Endothelial cell of umbilical vein (primary cell): ENCODE measurements at regions not wholly inside any gene's neighbourhood (a gene's known extent, or its start where the extent isn't known, plus 50 kb on each side); places are given as distances from the start of the nearest gene placed in this dataset.

Experiments
- EZH2 ChIP-seq: IDR thresholded peaks from 2 replicates; pipeline ENCODE4 v1.6.1; 2012; ENCODE audit warnings: borderline replicate concordance, low read depth, mild to moderate bottlenecking, moderate library complexity, low read length, inconsistent platforms; ENCODE audit not compliant: severe bottlenecking
- GATA2 ChIP-seq: IDR thresholded peaks from 2 replicates; pipeline ENCODE4 v1.7.0; 2011; ENCODE audit warnings: low read depth, mild to moderate bottlenecking, moderate library complexity, mixed read lengths, low read length; ENCODE audit not compliant: insufficient read length, insufficient read depth
- MYC ChIP-seq: IDR thresholded peaks from one replicate; pipeline ENCODE4 v1.6.1; 2011; ENCODE audit warnings: mild to moderate bottlenecking, low read depth, low read length
- POLR2A ChIP-seq: IDR thresholded peaks from 2 replicates; pipeline ENCODE4 v1.6.1; 2012; ENCODE audit warnings: low read depth, mild to moderate bottlenecking, control low read depth, low read length
- POLR2AphosphoS5 ChIP-seq: IDR thresholded peaks from 2 replicates; pipeline ENCODE4 v1.6.1; 2012; ENCODE audit warnings: low read depth, mild to moderate bottlenecking, control low read depth, low read length, moderate library complexity; ENCODE audit not compliant: insufficient read depth
- TF ChIP-seq, protein P1 (sequence below), 2 donors: IDR thresholded peaks; 1 replicate in 1 of 2; 2 replicates in 1 of 2; pipeline ENCODE4 v1.5.1; 2011; ENCODE audit warnings: low read length in 2 of 2, mild to moderate bottlenecking in 2 of 2, moderate library complexity in 2 of 2, control low read depth in 1 of 2, inconsistent platforms in 1 of 2, low read depth in 1 of 2; ENCODE audit not compliant: insufficient read depth in 1 of 2; ENCODE audit errors: extremely low read depth in 1 of 2
- TF ChIP-seq, protein P2 (sequence below): IDR thresholded peaks from 2 replicates; pipeline ENCODE4 v1.6.1; 2011; ENCODE audit not compliant: insufficient read depth, insufficient read length

DNA sequence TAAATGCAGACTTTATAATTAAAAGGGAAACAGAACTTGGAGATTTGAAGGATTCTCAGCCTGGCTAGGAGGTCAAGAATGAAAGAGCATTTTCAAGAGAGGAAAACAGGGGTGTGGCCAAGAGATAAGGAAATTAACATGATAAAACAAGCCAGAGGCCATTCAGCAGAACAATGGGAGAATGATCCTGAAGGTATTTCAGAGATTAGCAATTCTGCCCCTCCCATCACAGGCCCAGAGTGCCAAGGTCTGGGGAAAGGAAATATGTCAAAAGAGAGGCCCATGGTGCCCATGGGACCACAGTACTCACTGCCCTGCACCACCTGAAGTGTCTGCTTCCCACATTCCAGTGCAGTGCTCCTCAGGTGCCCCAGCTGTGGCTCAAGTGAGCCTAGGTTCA lies 188.5 kb upstream of the STS start:
- TF ChIP-seq, protein P1, sequence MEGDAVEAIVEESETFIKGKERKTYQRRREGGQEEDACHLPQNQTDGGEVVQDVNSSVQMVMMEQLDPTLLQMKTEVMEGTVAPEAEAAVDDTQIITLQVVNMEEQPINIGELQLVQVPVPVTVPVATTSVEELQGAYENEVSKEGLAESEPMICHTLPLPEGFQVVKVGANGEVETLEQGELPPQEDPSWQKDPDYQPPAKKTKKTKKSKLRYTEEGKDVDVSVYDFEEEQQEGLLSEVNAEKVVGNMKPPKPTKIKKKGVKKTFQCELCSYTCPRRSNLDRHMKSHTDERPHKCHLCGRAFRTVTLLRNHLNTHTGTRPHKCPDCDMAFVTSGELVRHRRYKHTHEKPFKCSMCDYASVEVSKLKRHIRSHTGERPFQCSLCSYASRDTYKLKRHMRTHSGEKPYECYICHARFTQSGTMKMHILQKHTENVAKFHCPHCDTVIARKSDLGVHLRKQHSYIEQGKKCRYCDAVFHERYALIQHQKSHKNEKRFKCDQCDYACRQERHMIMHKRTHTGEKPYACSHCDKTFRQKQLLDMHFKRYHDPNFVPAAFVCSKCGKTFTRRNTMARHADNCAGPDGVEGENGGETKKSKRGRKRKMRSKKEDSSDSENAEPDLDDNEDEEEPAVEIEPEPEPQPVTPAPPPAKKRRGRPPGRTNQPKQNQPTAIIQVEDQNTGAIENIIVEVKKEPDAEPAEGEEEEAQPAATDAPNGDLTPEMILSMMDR (IDR thresholded peaks at IDR 0.05; ENCODE audit: extremely low read depth in 1 of 2, insufficient read depth in 1 of 2, low read depth in 1 of 2, low read length in 2 of 2): no peak
- no peak for TF ChIP-seq POLR2A
- TF ChIP-seq GATA2: no peak
- TF ChIP-seq, protein P2, sequence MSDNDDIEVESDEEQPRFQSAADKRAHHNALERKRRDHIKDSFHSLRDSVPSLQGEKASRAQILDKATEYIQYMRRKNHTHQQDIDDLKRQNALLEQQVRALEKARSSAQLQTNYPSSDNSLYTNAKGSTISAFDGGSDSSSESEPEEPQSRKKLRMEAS: no peak
- no peak for TF ChIP-seq EZH2
- TF ChIP-seq POLR2AphosphoS5: no peak
- no peak for TF ChIP-seq MYC
